Endothelial cell (in vitro differentiated cells): ENCODE measurements at regions not wholly inside any gene's neighbourhood (a gene's known extent, or its start where the extent isn't known, plus 50 kb on each side); places are given as distances from the start of the nearest gene placed in this dataset.

Experiments used
- DNase-seq: peaks from one replicate; pipeline ENCODE4 v3.0.0; 2021; ENCODE audit warnings: low spot score
- H3K27ac Mint-ChIP-seq: one replicate; pipeline ENCODE4 v1.8.0; 2021; ENCODE audit warnings: mixed read lengths, inconsistent platforms; ENCODE audit not compliant: unreplicated experiment
- H3K27me3 Mint-ChIP-seq: one replicate; pipeline ENCODE4 v1.8.0; 2021; ENCODE audit warnings: mild to moderate bottlenecking, moderate library complexity, mixed read lengths, inconsistent platforms; ENCODE audit not compliant: unreplicated experiment
- H3K36me3 Mint-ChIP-seq: one replicate; pipeline ENCODE4 v1.8.0; 2021; ENCODE audit warnings: mild to moderate bottlenecking, low read depth, mixed read lengths, inconsistent platforms; ENCODE audit not compliant: unreplicated experiment
- H3K4me1 Mint-ChIP-seq: one replicate; pipeline ENCODE4 v1.8.0; 2021; ENCODE audit warnings: mild to moderate bottlenecking, mixed read lengths, inconsistent platforms; ENCODE audit not compliant: unreplicated experiment
- H3K4me3 Mint-ChIP-seq: one replicate; pipeline ENCODE4 v1.8.0; 2021; ENCODE audit warnings: mild to moderate bottlenecking, mixed read lengths, inconsistent platforms; ENCODE audit not compliant: unreplicated experiment
- H3K9me3 Mint-ChIP-seq: one replicate; pipeline ENCODE4 v1.8.0; 2021; ENCODE audit warnings: mixed read lengths, inconsistent platforms; ENCODE audit not compliant: unreplicated experiment
- TF ChIP-seq, protein P1 (sequence below): fragments of 200-600 bp; sonication (generic); IDR thresholded peaks from one replicate; pipeline ENCODE4 v1.5.0; 2021; ENCODE audit warnings: antibody characterized with exemption; ENCODE audit not compliant: unreplicated experiment

DNA sequence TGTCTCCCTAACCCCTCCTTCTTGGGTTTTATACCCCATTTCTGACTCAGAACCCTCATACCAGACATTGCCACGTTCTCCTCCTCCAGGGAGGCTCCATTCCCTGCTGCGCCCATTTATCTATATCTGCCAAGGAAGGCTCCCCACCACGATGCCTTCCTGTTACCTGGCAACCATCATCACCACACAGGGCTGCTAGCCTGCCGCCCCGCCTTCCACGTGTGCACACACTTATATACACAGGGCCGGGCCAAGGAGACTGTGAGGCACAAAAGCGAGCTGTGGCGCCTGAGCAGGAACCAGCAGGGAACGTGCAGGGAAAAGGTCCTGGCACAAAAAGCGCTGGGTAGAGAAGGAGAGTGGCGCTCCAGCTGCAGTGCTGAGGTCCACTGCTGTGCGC lies 261.8 kb downstream of the CBLN1 start:
- no peak for DNase-seq
- peak overlapping the region; percentile 3 for H3K27ac Mint-ChIP-seq
- no peaks in the 10 kb centered on the region for H3K36me3 Mint-ChIP-seq
- no peak overlapping the region for H3K4me3 Mint-ChIP-seq
- peaks cover 39% of the 10 kb centered on the region for H3K4me1 Mint-ChIP-seq
- peaks cover 2% of the 10 kb centered on the region for H3K27me3 Mint-ChIP-seq
- H3K9me3 Mint-ChIP-seq: no peaks in the 10 kb centered on the region
- TF ChIP-seq, protein P1, sequence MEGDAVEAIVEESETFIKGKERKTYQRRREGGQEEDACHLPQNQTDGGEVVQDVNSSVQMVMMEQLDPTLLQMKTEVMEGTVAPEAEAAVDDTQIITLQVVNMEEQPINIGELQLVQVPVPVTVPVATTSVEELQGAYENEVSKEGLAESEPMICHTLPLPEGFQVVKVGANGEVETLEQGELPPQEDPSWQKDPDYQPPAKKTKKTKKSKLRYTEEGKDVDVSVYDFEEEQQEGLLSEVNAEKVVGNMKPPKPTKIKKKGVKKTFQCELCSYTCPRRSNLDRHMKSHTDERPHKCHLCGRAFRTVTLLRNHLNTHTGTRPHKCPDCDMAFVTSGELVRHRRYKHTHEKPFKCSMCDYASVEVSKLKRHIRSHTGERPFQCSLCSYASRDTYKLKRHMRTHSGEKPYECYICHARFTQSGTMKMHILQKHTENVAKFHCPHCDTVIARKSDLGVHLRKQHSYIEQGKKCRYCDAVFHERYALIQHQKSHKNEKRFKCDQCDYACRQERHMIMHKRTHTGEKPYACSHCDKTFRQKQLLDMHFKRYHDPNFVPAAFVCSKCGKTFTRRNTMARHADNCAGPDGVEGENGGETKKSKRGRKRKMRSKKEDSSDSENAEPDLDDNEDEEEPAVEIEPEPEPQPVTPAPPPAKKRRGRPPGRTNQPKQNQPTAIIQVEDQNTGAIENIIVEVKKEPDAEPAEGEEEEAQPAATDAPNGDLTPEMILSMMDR: no peak

DNA sequence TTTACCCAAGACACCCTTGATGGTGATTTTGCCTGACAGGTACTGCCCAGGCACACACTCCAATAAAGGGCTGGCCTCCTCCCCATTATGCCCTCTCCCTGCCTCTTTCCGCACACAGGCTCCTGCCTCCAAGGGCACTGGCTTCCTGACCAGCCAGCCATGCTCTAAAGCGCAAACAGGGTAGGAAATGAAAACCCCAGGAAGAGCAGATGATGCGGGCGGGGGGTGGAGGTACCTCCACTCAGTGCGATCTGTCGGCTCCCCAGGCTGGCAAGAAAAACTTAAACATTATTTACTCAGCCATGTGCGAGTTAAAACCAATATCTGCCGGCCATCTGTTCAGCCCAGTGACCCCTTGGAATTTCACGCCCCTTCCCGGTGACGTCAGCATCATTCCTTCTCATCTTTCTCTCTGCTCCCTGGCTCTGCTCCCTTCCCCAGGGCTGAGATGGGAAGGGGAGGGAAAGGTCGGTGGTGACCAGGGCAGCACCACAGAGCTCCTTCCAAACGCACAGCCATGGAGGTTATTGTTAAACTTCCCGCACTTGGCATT lies 262.5 kb downstream of the CBLN1 start:
- Mint-ChIP-seq H3K4me3 (no peak overlapping the region), H3K9me3 (no peaks in the 10 kb centered on the region), H3K27ac (no peak overlapping the region), H3K4me1 (peaks cover 39% of the 10 kb centered on the region), H3K27me3 (peaks cover 2% of the 10 kb centered on the region), H3K36me3 (no peaks in the 10 kb centered on the region)
- DNase-seq: no peak
- TF ChIP-seq, protein P1: no peak

DNA sequence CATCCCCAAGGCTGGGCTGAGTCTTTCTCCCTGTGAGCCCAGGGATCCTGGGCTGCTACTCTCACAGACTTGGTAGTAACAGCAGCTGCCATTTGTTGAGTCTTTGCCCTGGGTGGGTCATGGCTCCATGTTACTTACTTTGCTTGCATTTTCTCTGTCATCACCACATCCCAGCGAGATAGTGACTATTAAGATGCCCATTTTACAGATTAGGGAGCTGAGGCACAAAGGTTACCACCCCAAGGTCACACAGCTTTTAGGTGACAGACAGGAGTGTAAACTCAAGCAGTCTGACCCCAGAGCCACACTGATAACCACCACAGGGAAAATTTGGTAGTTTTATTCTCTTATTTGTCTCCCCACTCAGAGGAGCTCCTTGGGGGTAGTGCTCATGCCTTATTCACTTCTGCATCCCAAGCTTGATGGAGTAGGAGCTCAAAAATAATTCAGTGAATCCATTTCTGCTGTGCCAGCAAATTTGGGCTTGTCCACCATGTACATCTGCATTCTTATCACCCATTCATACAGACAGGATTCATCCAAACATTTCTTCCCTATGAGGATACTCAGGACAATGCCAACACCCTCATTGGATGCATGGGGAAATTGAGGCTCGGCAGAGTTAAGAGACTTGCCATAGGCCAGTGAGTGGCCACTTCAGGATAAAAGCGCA lies 263.2 kb downstream of the CBLN1 start:
- Mint-ChIP-seq H3K36me3 (no peaks in the 10 kb centered on the region), H3K9me3 (no peaks in the 10 kb centered on the region), H3K27ac (no peak overlapping the region), H3K4me1 (peaks cover 38% of the 10 kb centered on the region), H3K4me3 (no peak overlapping the region), H3K27me3 (peaks cover 3% of the 10 kb centered on the region)
- TF ChIP-seq, protein P1: no peak
- no peak for DNase-seq

DNA sequence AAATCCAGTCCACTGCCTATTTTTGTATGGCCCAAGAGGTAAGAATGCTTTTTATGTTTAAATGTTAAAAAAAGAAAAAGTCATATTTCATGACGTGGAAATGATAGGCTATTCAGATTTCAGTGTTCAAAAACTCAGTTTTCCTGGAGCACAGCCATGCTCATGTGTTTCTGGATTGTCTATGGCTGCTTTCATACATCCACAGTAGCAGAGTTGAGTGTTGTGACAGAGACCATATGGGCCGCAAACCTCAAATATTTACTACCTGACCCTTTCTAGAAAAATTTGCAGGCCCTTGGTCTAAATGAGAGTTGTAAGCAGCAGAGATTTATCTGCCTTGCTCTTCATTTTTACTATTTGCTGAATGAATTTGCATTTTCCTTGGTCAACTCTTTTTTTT lies 264.1 kb downstream of the CBLN1 start:
- TF ChIP-seq, protein P1: no peak
- Mint-ChIP-seq H3K27ac (no peak overlapping the region), H3K4me1 (peaks cover 34% of the 10 kb centered on the region), H3K27me3 (peaks cover 6% of the 10 kb centered on the region), H3K9me3 (no peaks in the 10 kb centered on the region), H3K4me3 (no peak overlapping the region), H3K36me3 (no peaks in the 10 kb centered on the region)
- no peak for DNase-seq

DNA sequence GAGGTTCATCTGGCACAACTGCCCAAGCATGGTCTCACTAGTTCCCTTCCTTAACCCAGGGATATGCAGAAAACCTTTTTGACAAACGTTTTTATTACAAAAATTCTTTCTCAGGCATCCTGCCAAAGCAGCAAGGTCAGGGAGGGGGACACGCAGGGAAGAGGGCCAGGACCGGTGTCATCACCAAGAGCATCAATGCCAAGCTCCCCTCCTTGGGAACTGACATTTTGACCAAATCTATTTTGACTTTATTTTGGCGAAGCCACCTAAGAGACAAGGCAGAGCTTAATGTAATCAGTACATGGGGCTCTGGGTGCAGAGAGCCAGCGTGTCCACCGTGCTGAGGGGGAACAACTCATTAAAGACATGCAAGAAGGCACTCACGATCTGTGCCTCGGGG lies 265.2 kb downstream of the CBLN1 start:
- Mint-ChIP-seq H3K9me3 (no peaks in the 10 kb centered on the region), H3K27me3 (peaks cover 10% of the 10 kb centered on the region), H3K27ac (no peak overlapping the region), H3K36me3 (no peaks in the 10 kb centered on the region), H3K4me1 (peaks cover 25% of the 10 kb centered on the region), H3K4me3 (no peak overlapping the region)
- DNase-seq: no peak
- TF ChIP-seq, protein P1: no peak
